OCI-LY7 (cell line): ENCODE measurements at regions not wholly inside any gene's neighbourhood (a gene's known extent, or its start where the extent isn't known, plus 50 kb on each side); places are given as distances from the start of the nearest gene placed in this dataset.

Experiments
- BruUV-seq: library from RNA; stranded (reverse); fragments of 400-500 nt; replicated peaks from 2 replicates; lab custom pipeline; 2021; lab: Mats Ljungman, UMichigan
- CTCF ChIA-PET: fragments of 300-600 bp; sonication (Branson Sonifier 250); formaldehyde crosslinking; loops from one replicate; lab custom pipeline; 2022; ENCODE audit warnings: antibody characterized with exemption; ENCODE audit not compliant: unreplicated experiment; lab: Charles Lee
- POLR2A ChIA-PET: fragments of 300-600 bp; sonication (Branson Sonifier 250); formaldehyde crosslinking; loops from one replicate; lab custom pipeline; 2022; ENCODE audit warnings: antibody characterized with exemption; lab: Charles Lee
- DNase-seq: peaks from one replicate; pipeline ENCODE4 v3.0.0-alpha.2; 2015; ENCODE audit warnings: low spot score
- H2AFZ ChIP-seq: fragments of 200-600 bp; sonication (generic), shearing (Covaris generic); 2 replicates; pipeline ENCODE4 v1.6.1; 2014; ENCODE audit warnings: mild to moderate bottlenecking, antibody characterized with exemption, low read length, moderate library complexity
- H3K27ac ChIP-seq: fragments of 200-600 bp; sonication (generic); 2 replicates; pipeline ENCODE4 v1.5.1; 2014; ENCODE audit warnings: mixed run types, low read depth, mild to moderate bottlenecking, moderate library complexity, low read length, inconsistent platforms; ENCODE audit not compliant: poor library complexity, severe bottlenecking
- H3K36me3 ChIP-seq: fragments of 200-600 bp; sonication (generic); 2 replicates; pipeline ENCODE4 v1.6.1; 2014; ENCODE audit warnings: mild to moderate bottlenecking, antibody characterized with exemption, low read length, moderate library complexity, mixed read lengths; ENCODE audit not compliant: insufficient read depth
- H3K4me1 ChIP-seq: fragments of 200-600 bp; sonication (generic); 2 replicates; pipeline ENCODE4 v1.5.1; 2014; ENCODE audit warnings: mild to moderate bottlenecking, low read length; ENCODE audit not compliant: insufficient read depth, poor library complexity, severe bottlenecking
- H3K4me2 ChIP-seq: fragments of 200-600 bp; sonication (generic); 2 replicates; pipeline ENCODE4 v1.6.1; 2014; ENCODE audit warnings: mild to moderate bottlenecking, low read length
- H3K4me3 ChIP-seq: fragments of 200-600 bp; sonication (generic); 2 replicates; pipeline ENCODE4 v1.5.1; 2014; ENCODE audit warnings: mild to moderate bottlenecking, low read depth, low read length; ENCODE audit not compliant: poor library complexity, severe bottlenecking
- H3K79me2 ChIP-seq: fragments of 200-600 bp; sonication (generic); 2 replicates; pipeline ENCODE4 v1.6.1; 2016; ENCODE audit warnings: low read depth, mild to moderate bottlenecking, low read length, moderate library complexity, mixed read lengths; ENCODE audit not compliant: insufficient read depth
- H3K9me2 ChIP-seq: fragments of 200-600 bp; sonication (generic); 2 replicates; pipeline ENCODE4 v1.6.1; 2016; ENCODE audit warnings: mild to moderate bottlenecking, low read length, mixed read lengths; ENCODE audit not compliant: insufficient read depth
- H3K9me3 ChIP-seq: fragments of 200-600 bp; sonication (generic); 2 replicates; pipeline ENCODE4 v1.6.1; 2014; ENCODE audit warnings: mild to moderate bottlenecking, mixed run types, low read length, mixed read lengths
- H4K20me1 ChIP-seq: fragments of 200-600 bp; sonication (generic); 2 replicates; pipeline ENCODE4 v1.6.1; 2014; ENCODE audit warnings: mild to moderate bottlenecking, antibody characterized with exemption, low read length, moderate library complexity, mixed read lengths; ENCODE audit not compliant: insufficient read depth
- CTCF ChIP-seq: fragments of 200-600 bp; sonication (generic); conservative IDR thresholded peaks from 2 replicates; pipeline ENCODE4 v1.5.1; 2014; ENCODE audit warnings: mild to moderate bottlenecking, antibody characterized with exemption, low read length, moderate library complexity, mixed read lengths
- EZH2phosphoT487 ChIP-seq: fragments of 200-600 bp; sonication (generic); IDR thresholded peaks from 2 replicates; pipeline ENCODE4 v1.6.1; 2018; ENCODE audit warnings: low read depth, borderline replicate concordance, mild to moderate bottlenecking, mixed run types, antibody characterized with exemption, low read length, moderate library complexity, mixed read lengths
- intact Hi-C: fragments of 100-400 bp; cut with micrococcal nuclease; formaldehyde crosslinking; loops from one replicate; pipeline ENCODE4 v1.10.0; 2022; ENCODE audit not compliant: unreplicated experiment

DNA sequence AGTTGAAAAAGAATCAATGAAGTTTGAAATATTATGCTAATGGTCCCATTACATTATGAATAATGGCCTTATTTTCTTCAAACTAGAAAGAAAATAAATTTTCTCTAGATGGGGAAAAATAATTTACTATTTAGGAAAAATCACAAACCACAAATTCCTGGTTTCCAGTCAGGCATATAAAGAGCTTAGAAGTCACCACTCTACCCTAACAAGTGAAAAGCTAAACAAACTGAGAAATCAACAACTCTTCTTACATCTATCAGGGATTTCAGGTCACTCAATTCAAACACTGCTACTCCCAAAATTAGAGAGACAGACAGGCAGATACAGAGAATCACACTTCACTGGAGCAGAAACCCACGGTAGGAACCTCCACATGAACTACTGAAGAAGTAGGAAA lies 82.1 kb upstream of the LRRC7 start:
- intact Hi-C loops: no loop called here
- H2AFZ ChIP-seq: no peak overlapping the region
- ChIA-PET POLR2A (interaction anchor here (0.6 kb wide), 2 partner anchors 38 to 67 kb away, joined by 3 read pairs; no protein-coding TSS in a partner anchor), CTCF (no interaction called here)
- H3K27ac ChIP-seq: no peak overlapping the region
- H3K79me2 ChIP-seq: no peaks in the 10 kb centered on the region
- H3K9me3 ChIP-seq: no peaks in the 10 kb centered on the region
- H3K4me2 ChIP-seq: no peak overlapping the region
- H3K4me1 ChIP-seq: no peaks in the 10 kb centered on the region
- H3K4me3 ChIP-seq: no peak overlapping the region
- H3K9me2 ChIP-seq: no peaks in the 10 kb centered on the region
- no peak for DNase-seq
- TF ChIP-seq CTCF (no peak), EZH2phosphoT487 (no peak)
- no TSS peak for BruUV-seq
- H3K36me3 ChIP-seq: no peaks in the 10 kb centered on the region
- no peaks in the 10 kb centered on the region for H4K20me1 ChIP-seq

- no peaks in the 10 kb centered on the region for H3K36me3 ChIP-seq
- H3K4me3 ChIP-seq: no peak overlapping the region
- DNase-seq: no peak
- no peak overlapping the region for H3K4me2 ChIP-seq
- H3K9me3 ChIP-seq: no peaks in the 10 kb centered on the region
- H2AFZ ChIP-seq: no peak overlapping the region
- intact Hi-C loops: no loop called here
- H3K79me2 ChIP-seq: no peaks in the 10 kb centered on the region
- ChIA-PET CTCF (no interaction called here), POLR2A (no interaction called here)
- BruUV-seq: no TSS peak
- H4K20me1 ChIP-seq: no peaks in the 10 kb centered on the region
- no peak for TF ChIP-seq EZH2phosphoT487
- H3K9me2 ChIP-seq: no peaks in the 10 kb centered on the region
- no peaks in the 10 kb centered on the region for H3K4me1 ChIP-seq
- no peak overlapping the region for H3K27ac ChIP-seq
Observed at GRCh38 chr1:69491416-69491815, 76.3 kb upstream of the LRRC7 start.

- H2AFZ ChIP-seq: no peak overlapping the region
- no peak overlapping the region for H3K4me3 ChIP-seq
- no peaks in the 10 kb centered on the region for H3K36me3 ChIP-seq
- H3K4me2 ChIP-seq: no peak overlapping the region
- H3K9me2 ChIP-seq: no peaks in the 10 kb centered on the region
- no peak overlapping the region for H3K27ac ChIP-seq
- ChIA-PET POLR2A (no interaction called here), CTCF (no interaction called here)
- no peak for DNase-seq
- H3K9me3 ChIP-seq: no peaks in the 10 kb centered on the region
- TF ChIP-seq EZH2phosphoT487 (no peak), CTCF (no peak)
- BruUV-seq: no TSS peak
- intact Hi-C loops: no loop called here
- no peaks in the 10 kb centered on the region for H3K4me1 ChIP-seq
- no peaks in the 10 kb centered on the region for H3K79me2 ChIP-seq
- H4K20me1 ChIP-seq: no peaks in the 10 kb centered on the region
Observed at GRCh38 chr1:69492286-69492685, 75.4 kb upstream of the LRRC7 start.
